Kidney (tissue), 13 donors: ENCODE measurements at regions not wholly inside any gene's neighbourhood (a gene's known extent, or its start where the extent isn't known, plus 50 kb on each side); places are given as distances from the start of the nearest gene placed in this dataset.

Experiments used
- DNase-seq, 5 donors: peaks; one replicate each; pipeline ENCODE4 v3.0.0-alpha.2; 2013 to 2020
- FAIRE-seq: peaks from 2 replicates; lab custom pipeline; 2012; peaks lifted over from hg19 to GRCh38; lab: Jason Lieb, UNC
- H3K27ac ChIP-seq, 2 donors: one replicate each; pipeline ENCODE4 v1.7.0; 2013; ENCODE audit warnings: low read depth in 2 of 2, low read length in 2 of 2, inconsistent platforms in 1 of 2
- H3K27me3 ChIP-seq: one replicate; pipeline ENCODE4 v1.7.1; 2013; ENCODE audit warnings: low read length, inconsistent platforms; ENCODE audit not compliant: control insufficient read depth, insufficient read depth
- H3K36me3 ChIP-seq, 3 donors: one replicate each; pipeline versions ENCODE4 v1.7.0 to v1.7.1; 2013; ENCODE audit warnings: low read length in 3 of 3, control low read depth in 1 of 3, inconsistent platforms in 1 of 3; ENCODE audit not compliant: insufficient read depth in 3 of 3, control insufficient read depth in 2 of 3
- H3K4me1 ChIP-seq, 3 donors: one replicate each; pipeline versions ENCODE4 v1.7.0 to v1.7.1; 2013; ENCODE audit warnings: low read length in 3 of 3, inconsistent platforms in 1 of 3, low read depth in 1 of 3; ENCODE audit not compliant: control insufficient read depth in 2 of 3, insufficient read depth in 2 of 3
- H3K4me3 ChIP-seq, 3 donors: one replicate each; pipeline versions ENCODE4 v1.7.0 to v1.8.1; 2013; ENCODE audit warnings: low read length in 3 of 3, control low read depth in 1 of 3, inconsistent platforms in 1 of 3
- H3K9ac ChIP-seq, 3 donors: one replicate each; pipeline versions ENCODE4 v1.7.0 to v1.7.1; 2013; ENCODE audit warnings: low read length in 3 of 3, control low read depth in 1 of 3, inconsistent platforms in 1 of 3
- H3K9me3 ChIP-seq, 3 donors: one replicate each; pipeline versions ENCODE4 v1.7.0 to v1.7.1; 2013; ENCODE audit warnings: low read length in 3 of 3, control low read depth in 1 of 3, inconsistent platforms in 1 of 3; ENCODE audit not compliant: control insufficient read depth in 2 of 3, insufficient read depth in 1 of 3
- CTCF ChIP-seq: IDR thresholded peaks from 3 replicates; pipeline ENCODE4 v1.5.1; 2012; ENCODE audit warnings: mild to moderate bottlenecking, moderate library complexity, borderline replicate concordance; ENCODE audit not compliant: insufficient read depth; ENCODE audit errors: extremely low read depth
- intact Hi-C: fragments of 100-400 bp; cut with DNase I; formaldehyde crosslinking; loops from one replicate; pipeline ENCODE4 v1.11.1; 2022
- donor health status: control.
- donor health status: control.
- donor health status: control.
- donor health status: control.
- donor health status: control.
- donor health status: DM: yes; HTN: yes; CAD: no.
- donor health status: Normal renal cell carcinoma (clear cell type).

GRCh38 chrX:148133105-148133725 is 152.1 kb downstream of the FMR1NB start:
- intact Hi-C loops, result no loop called here
- no peak overlapping the region for H3K9ac ChIP-seq
- DNase-seq (peak in 2 of 5 donors; percentile 12 to 25), FAIRE-seq (peak; percentile 23)
- TF ChIP-seq CTCF, result peak; percentile 17
- no peak overlapping the region for H3K27ac ChIP-seq
- H3K36me3 ChIP-seq, result no peaks in the 10 kb centered on the region
- no peaks in the 10 kb centered on the region for H3K9me3 ChIP-seq
- no peaks in the 10 kb centered on the region for H3K27me3 ChIP-seq
- H3K4me3 ChIP-seq, result no peak overlapping the region
- H3K4me1 ChIP-seq, result no peaks in the 10 kb centered on the region

GRCh38 chrX:148134578-148134977 is 153.4 kb downstream of the FMR1NB start:
- H3K36me3 ChIP-seq, result no peaks in the 10 kb centered on the region
- H3K9me3 ChIP-seq, result no peaks in the 10 kb centered on the region
- no peak for DNase-seq
- intact Hi-C loops, result no loop called here
- H3K4me3 ChIP-seq, result no peak overlapping the region
- no peak overlapping the region for H3K9ac ChIP-seq
- H3K27me3 ChIP-seq, result no peaks in the 10 kb centered on the region
- no peak overlapping the region for H3K27ac ChIP-seq
- TF ChIP-seq CTCF, result no peak
- H3K4me1 ChIP-seq, result no peaks in the 10 kb centered on the region
- no peak for FAIRE-seq

GRCh38 chrX:148135738-148136137 is 154.6 kb downstream of the FMR1NB start:
- FAIRE-seq (no peak), DNase-seq (no peak)
- H3K9me3 ChIP-seq, result no peaks in the 10 kb centered on the region
- intact Hi-C loops, result no loop called here
- H3K27me3 ChIP-seq, result no peaks in the 10 kb centered on the region
- H3K9ac ChIP-seq, result no peak overlapping the region
- no peak overlapping the region for H3K4me3 ChIP-seq
- H3K27ac ChIP-seq, result no peak overlapping the region
- no peaks in the 10 kb centered on the region for H3K36me3 ChIP-seq
- no peaks in the 10 kb centered on the region for H3K4me1 ChIP-seq
- TF ChIP-seq CTCF, result no peak

- H3K9ac ChIP-seq, result no peak overlapping the region
- no peaks in the 10 kb centered on the region for H3K4me1 ChIP-seq
- FAIRE-seq (no peak), DNase-seq (no peak)
- no peaks in the 10 kb centered on the region for H3K27me3 ChIP-seq
- no peak overlapping the region for H3K27ac ChIP-seq
- no peak overlapping the region for H3K4me3 ChIP-seq
- H3K36me3 ChIP-seq, result no peaks in the 10 kb centered on the region
- intact Hi-C loops, result no loop called here
- no peak for TF ChIP-seq CTCF
- no peaks in the 10 kb centered on the region for H3K9me3 ChIP-seq
These were observed 165.0 kb downstream of the FMR1NB start for GRCh38 chrX:148146121-148146520.
